ENCODE measurements at regions not wholly inside any gene's neighbourhood (a gene's known extent, or its start where the extent isn't known, plus 50 kb on each side); places are given as distances from the start of the nearest gene placed in this dataset.
A peak's percentile ranks its signal among the peaks of the same experiment; 100 is the strongest.
"Not testable (repeated sequence)": the region's sequence is repeated elsewhere in the genome, so short reads cannot be mapped to it uniquely, and the experiment has no call there.

GRCh38 chr7:86366946-86367345 lies 276.8 kb upstream of the GRM3 start:
- no peak for DNase-seq

- not testable (repeated sequence) for DNase-seq
Observed at GRCh38 chr7:86340407-86340806, 303.3 kb upstream of the GRM3 start.

GRCh38 chr7:86339051-86339450 lies 304.7 kb upstream of the GRM3 start:
- no peak for DNase-seq

- DNase-seq: no peak
Observed at GRCh38 chr7:86328801-86329433, 314.8 kb upstream of the GRM3 start.

DNA sequence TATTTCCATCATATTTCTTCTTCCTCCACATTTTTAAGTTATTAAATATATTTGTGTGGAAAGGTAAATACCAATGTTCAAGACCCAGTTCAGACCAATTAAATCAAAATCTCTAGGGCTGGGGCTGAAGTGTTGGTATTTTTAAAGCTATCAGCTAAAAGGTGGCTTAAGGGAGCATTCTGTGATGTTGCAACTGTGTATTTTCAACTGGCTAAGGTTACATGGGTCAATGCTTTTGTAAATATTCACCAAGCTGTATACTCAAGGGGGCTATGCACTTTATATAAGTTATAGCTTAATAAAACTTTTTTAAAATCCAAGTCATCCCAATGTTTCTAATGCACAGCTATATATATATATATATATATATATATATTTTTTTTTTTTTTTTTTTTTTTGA lies 316.9 kb upstream of the GRM3 start:
- DNase-seq: no peak

DNA sequence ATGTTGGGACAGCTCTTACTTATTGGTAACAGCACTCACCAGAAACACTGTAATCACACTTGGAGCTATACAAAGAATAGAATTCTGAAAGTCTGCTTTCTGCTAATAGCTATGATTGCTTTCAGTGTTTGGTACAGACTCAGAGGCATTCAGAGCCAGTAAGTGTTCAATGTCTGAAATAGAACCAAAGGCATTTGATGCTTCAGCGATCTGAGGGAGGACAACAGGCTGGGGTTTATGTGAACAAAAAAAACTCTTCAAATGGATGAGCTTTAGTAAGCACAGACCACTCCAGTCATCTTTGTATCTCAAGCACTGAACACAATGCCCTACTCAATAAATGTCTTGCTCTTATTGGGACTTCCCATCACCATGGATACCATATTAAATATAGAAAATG lies 322.8 kb upstream of the GRM3 start:
- DNase-seq: peak in 2 of 3 experiments; percentile 15 to 21

DNA sequence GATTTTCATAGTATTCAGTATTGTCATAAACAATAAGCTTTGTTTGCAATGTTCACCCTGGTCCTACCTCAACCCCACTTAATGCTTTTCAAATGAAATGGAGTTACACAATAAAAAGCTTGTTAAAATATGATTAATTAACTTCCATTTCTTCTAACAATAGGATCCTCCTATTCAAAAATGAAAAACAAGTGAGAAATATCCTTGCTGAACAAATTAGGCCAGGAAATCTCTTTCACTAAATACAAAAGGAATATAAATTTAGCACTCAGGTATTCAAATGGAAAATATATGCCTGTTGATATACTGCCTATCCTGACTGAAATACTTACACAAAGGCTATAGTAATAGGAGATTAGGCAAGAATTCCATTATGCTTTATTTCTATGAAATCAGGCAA lies 323.4 kb upstream of the GRM3 start:
- DNase-seq: peak in 2 of 3 experiments; percentile 21 to 73

DNA sequence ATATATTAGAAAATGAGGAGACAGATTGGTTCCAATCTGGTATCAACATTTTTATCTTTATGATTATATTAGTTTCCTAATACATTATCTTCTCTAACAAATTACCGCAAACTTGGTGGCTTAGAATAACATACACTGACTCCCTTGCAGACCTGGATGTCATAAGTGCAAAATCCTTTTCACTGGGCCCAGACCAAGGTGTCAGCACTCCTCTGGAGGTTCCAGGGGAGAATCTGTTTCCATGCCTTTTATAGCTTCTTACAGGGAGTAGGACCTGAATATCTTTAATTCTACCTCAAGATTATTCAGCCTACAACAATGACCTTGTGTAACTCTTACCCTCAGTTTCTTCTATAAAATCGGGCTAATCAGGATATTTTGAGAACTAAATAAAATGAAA lies 329.9 kb upstream of the GRM3 start:
- no peak for DNase-seq

DNA sequence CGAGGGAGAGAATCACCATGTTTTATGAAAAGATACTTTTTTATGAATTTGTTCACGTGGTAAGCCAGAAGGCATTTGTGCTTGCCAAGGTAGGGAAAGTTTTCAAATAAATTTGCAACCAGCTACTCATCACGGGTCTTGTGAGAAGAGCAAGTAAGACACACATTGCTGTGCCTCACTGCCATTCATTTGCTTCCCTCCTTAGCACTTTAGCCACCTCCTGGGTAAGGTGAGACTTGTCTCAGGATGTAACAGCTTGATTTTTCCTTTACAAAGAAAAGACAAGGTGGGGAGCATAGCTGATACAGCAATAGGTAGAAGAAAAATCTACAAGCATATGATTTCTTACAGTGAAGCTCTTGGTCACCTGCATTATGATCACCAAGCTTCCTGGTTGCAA lies 342.4 kb upstream of the GRM3 start:
- DNase-seq: no peak

GRCh38 chr7:86295526-86295925 lies 348.2 kb upstream of the GRM3 start:
- DNase-seq: peak in 1 of 3 experiments; percentile 37

DNA sequence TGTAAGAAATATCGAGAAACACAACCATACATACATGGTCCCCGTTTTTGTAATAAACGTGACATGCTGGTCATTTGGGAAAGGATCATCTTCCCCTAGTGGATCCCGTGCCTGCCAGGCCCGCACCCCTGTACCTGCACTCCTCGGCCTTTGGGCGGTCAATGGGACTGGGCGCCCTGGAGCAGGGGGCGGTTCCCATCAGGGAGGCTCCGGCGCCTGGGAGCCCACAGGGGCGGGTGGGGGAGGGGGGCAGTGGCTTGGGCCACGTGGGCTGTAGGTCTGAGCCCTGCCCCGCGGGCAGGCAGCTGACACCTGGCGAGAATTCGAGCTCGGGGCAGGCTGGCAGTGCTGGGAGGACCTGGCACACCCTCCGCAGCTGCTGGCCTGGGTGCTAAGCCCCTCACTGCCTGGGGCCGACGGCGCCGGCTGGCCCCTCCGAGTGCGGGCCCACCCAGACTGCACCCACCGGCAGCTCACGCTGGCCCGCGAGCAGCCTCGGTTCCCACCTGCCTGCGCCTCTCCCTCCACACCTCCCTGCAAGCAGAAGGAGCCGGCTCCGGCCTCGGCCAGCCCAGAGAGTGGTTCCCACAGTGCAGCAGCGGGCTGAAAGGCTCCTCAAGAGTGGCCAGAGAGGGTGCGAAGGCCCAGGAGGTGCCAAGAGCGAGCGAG lies 361.6 kb upstream of the GRM3 start:
- no peak for DNase-seq

DNA sequence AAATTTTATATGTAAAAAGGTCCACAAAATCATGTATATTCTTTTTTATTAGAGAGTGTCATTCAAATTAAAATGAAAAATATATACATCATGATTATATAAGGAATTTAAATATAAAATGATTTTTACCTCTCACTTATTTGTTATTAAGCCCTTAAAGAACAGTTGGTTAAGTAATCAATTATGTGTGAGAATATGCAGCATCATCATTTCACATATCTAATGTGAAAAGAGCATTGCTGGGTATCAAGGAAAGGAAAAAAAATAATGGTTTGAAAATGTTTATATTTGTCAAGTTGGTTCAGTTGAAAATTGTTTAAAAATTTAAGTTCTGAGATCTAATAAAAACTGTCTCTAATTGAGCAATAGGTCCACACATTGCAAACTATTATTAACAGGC lies 363.6 kb upstream of the GRM3 start:
- DNase-seq: no peak

GRCh38 chr7:86262781-86263180 lies 380.9 kb upstream of the GRM3 start:
- no peak for DNase-seq

DNA sequence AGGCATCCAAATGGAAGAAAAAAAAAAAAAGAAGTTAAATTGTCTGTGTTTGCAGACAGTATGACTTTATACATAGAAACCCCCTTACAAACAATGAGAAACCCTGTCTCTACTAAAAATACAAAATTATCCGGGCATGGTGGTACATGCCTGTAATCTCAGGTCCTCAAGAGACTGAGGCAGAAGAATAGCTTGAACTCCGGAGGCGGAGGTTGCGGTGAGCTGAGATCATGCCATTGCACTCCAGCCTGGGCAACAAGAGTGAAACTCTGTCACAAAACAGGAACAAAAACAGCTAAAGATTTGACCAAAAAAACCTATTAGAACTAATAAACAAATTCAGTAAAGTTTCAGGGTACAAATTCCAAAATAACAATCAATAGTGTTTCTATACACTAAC lies 385.8 kb upstream of the GRM3 start:
- DNase-seq: no peak

DNA sequence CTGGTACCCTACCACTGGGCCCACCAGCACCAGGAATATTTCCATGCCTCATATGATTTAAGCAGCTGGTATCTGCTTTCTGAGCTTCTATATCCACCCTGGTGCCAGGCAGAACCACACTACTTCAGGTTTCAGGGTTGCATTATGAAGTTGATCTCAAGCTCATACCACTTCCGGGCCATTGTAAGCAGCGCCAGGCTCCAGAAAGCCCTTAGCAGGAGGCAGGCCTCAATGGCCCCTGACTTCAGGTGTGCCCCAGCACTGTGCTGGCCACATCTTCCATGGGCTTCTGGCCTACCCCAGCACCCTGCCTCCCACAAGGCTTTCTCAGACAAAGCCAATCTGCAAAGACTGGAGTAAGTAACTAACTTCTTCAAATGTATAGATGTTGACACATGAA lies 391.3 kb upstream of the GRM3 start:
- DNase-seq: no peak

GRCh38 chr7:86248977-86249376 lies 394.7 kb upstream of the GRM3 start:
- DNase-seq: no peak

- DNase-seq: peak in 1 of 3 experiments; percentile 13
Observed at GRCh38 chr7:86243171-86243570, 400.5 kb upstream of the GRM3 start.

DNA sequence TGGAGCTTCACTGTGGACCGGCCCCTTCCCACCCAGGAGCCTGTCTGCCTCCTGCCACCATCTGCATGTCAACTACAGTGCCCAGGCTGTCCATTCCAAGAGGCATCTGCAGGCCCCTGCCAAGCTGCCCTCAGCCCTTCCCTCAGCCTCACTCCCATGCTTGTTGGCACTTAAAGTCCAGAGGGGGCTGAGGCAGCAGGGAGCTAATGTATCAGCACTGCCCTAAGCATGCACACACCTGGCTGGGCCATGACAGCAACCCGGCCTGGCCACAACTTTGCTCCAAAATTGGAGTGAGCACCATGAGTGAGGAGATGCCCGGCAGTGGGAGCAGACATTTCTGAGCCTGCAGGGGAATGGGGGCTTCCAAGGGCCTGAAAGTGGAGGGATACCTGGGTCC lies 417.5 kb upstream of the GRM3 start:
- no peak for DNase-seq

- DNase-seq: no peak
Observed at GRCh38 chr7:86222806-86223205, 420.9 kb upstream of the GRM3 start.

DNA sequence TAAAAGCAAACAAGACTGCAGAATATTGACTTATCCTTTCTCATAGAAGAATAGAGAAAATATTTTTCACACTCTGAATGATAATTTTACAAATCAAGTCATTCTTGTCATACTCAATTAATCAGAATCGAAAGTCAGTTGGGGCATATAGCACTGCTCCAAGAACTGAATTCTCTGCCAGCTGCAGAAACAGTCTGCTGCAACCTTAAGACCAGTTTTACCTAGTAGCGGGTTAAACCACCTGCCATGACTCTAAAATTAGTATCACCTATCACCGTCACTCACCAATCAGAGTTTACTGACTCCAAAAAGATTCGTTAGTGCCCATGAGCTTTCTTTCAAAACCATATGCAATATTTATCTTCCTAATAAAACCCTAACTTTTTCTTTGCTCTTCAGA lies 429.0 kb upstream of the GRM3 start:
- no peak for DNase-seq

GRCh38 chr7:86212976-86213375 lies 430.7 kb upstream of the GRM3 start:
- DNase-seq: no peak

- no peak for DNase-seq
Observed at GRCh38 chr7:86209036-86209435, 434.7 kb upstream of the GRM3 start.

GRCh38 chr7:86207740-86208139 lies 436.0 kb upstream of the GRM3 start:
- DNase-seq: no peak

GRCh38 chr7:86202833-86203232 lies 440.9 kb upstream of the GRM3 start:
- DNase-seq: no peak

GRCh38 chr7:86201767-86202166 lies 441.9 kb upstream of the GRM3 start:
- no peak for DNase-seq
